HEK293 (cell line): ENCODE measurements at regions not wholly inside any gene's neighbourhood (a gene's known extent, or its start where the extent isn't known, plus 50 kb on each side); places are given as distances from the start of the nearest gene placed in this dataset.

Source experiments
- CTCF ChIA-PET: fragments of 350-600 bp; formaldehyde crosslinking; extraction: SDS; loops from one replicate; lab custom pipeline; 2021; ENCODE audit warnings: antibody characterized with exemption; lab: Yijun Ruan, JAX
- POLR2A ChIA-PET: fragments of 300-600 bp; formaldehyde crosslinking; extraction: SDS; loops from one replicate; lab custom pipeline; 2020; ENCODE audit warnings: antibody characterized with exemption, inconsistent platforms; lab: Yijun Ruan, JAX
- H3K27ac ChIP-seq: fragments of 200-500 bp; sonication (Bioruptor generic); 2 replicates; pipeline ENCODE4 v1.5.1; 2014; ENCODE audit warnings: low read depth, low read length, control low read depth, inconsistent platforms; ENCODE audit errors: extremely low read depth
- H3K36me3 ChIP-seq, 2 experiments: fragments of 200-500 bp in 1 of 2; sonication (Bioruptor generic) in 1 of 2; 1 replicate in 1 of 2; 2 replicates in 1 of 2; pipeline ENCODE4 v1.5.1; 2014 to 2017; ENCODE audit warnings: inconsistent platforms in 2 of 2, low read length in 2 of 2; ENCODE audit not compliant: control insufficient read depth in 2 of 2, insufficient read depth in 1 of 2
- H3K4me1 ChIP-seq: fragments of 200-500 bp; sonication (Bioruptor generic); 2 replicates; pipeline ENCODE4 v1.5.1; 2014; ENCODE audit warnings: mild to moderate bottlenecking, low read length, inconsistent platforms; ENCODE audit not compliant: control insufficient read depth, insufficient read depth
- H3K4me3 ChIP-seq: 2 replicates; pipeline ENCODE4 v1.5.1; 2011; ENCODE audit warnings: low read depth, mild to moderate bottlenecking, control low read depth, low read length, moderate library complexity
- H3K9me3 ChIP-seq: fragments of 200-500 bp; sonication (Bioruptor generic); 2 replicates; pipeline ENCODE4 v1.5.1; 2014; ENCODE audit warnings: low read depth, low read length, inconsistent platforms; ENCODE audit not compliant: control insufficient read depth, insufficient read depth
- ATF2 ChIP-seq: fragments of 450-650 bp; formaldehyde crosslinking; IDR thresholded peaks from 2 replicates; pipeline ENCODE4 v1.5.1; 2016; ENCODE audit warnings: missing biosample characterization, missing genetic modification characterization, low read depth
- EGR2 ChIP-seq: fragments of 450-650 bp; formaldehyde crosslinking; IDR thresholded peaks from 2 replicates; pipeline ENCODE4 v1.5.1; 2016; ENCODE audit warnings: low read depth, missing biosample characterization, missing genetic modification characterization
- HOXC10 ChIP-seq: sonication (generic); formaldehyde crosslinking; IDR thresholded peaks from 2 replicates; pipeline ENCODE4 v1.8.1; 2023; ENCODE audit warnings: mild to moderate bottlenecking, missing genetic modification reagents
- KLF9 ChIP-seq: fragments of 450-650 bp; formaldehyde crosslinking; IDR thresholded peaks from 2 replicates; pipeline ENCODE4 v1.5.1; 2016; ENCODE audit warnings: missing biosample characterization, missing genetic modification characterization, low read depth
- PRDM4 ChIP-seq: fragments of 450-650 bp; formaldehyde crosslinking; IDR thresholded peaks from 2 replicates; pipeline ENCODE4 v1.5.1; 2017; ENCODE audit warnings: missing biosample characterization, missing genetic modification characterization
- SP3 ChIP-seq: fragments of 450-650 bp; formaldehyde crosslinking; IDR thresholded peaks from 2 replicates; pipeline ENCODE4 v1.5.1; 2016; ENCODE audit warnings: missing biosample characterization, missing genetic modification characterization
- TSHZ1 ChIP-seq: fragments of 450-650 bp; formaldehyde crosslinking; IDR thresholded peaks from 2 replicates; pipeline ENCODE4 v1.5.1; 2016; ENCODE audit warnings: missing biosample characterization, missing genetic modification characterization, borderline replicate concordance
- ZBTB17 ChIP-seq: fragments of 450-650 bp; formaldehyde crosslinking; IDR thresholded peaks from 2 replicates; pipeline ENCODE4 v1.5.1; 2016; ENCODE audit warnings: missing biosample characterization, missing genetic modification characterization
- ZBTB48 ChIP-seq: fragments of 450-650 bp; formaldehyde crosslinking; IDR thresholded peaks from 2 replicates; pipeline ENCODE4 v1.5.1; 2016; ENCODE audit warnings: missing biosample characterization, missing genetic modification characterization
- ZNF16 ChIP-seq: fragments of 450-650 bp; formaldehyde crosslinking; IDR thresholded peaks from 2 replicates; pipeline ENCODE4 v1.5.1; 2016; ENCODE audit warnings: low read depth, missing biosample characterization, missing genetic modification characterization
- ZNF214 ChIP-seq: fragments of 450-650 bp; formaldehyde crosslinking; IDR thresholded peaks from 2 replicates; pipeline ENCODE4 v1.5.1; 2017; ENCODE audit warnings: missing biosample characterization, mild to moderate bottlenecking, missing genetic modification characterization, borderline replicate concordance
- ZNF24 ChIP-seq: fragments of 450-650 bp; formaldehyde crosslinking; IDR thresholded peaks from 2 replicates; pipeline ENCODE4 v1.5.1; 2016; ENCODE audit warnings: missing biosample characterization, missing genetic modification characterization
- ZNF292 ChIP-seq: fragments of 450-650 bp; formaldehyde crosslinking; IDR thresholded peaks from 2 replicates; pipeline ENCODE4 v1.5.1; 2016; ENCODE audit warnings: low read depth, missing biosample characterization, missing genetic modification characterization, borderline replicate concordance
- ZNF302 ChIP-seq: fragments of 450-650 bp; formaldehyde crosslinking; IDR thresholded peaks from 2 replicates; pipeline ENCODE4 v1.5.1; 2016; ENCODE audit warnings: missing biosample characterization, missing genetic modification characterization, low read depth
- ZNF473 ChIP-seq: fragments of 450-650 bp; formaldehyde crosslinking; IDR thresholded peaks from 2 replicates; pipeline ENCODE4 v1.5.1; 2017; ENCODE audit warnings: missing biosample characterization, missing genetic modification characterization
- ZNF518A ChIP-seq: fragments of 450-650 bp; formaldehyde crosslinking; conservative IDR thresholded peaks from 2 replicates; pipeline ENCODE4 v1.5.1; 2016; ENCODE audit warnings: low read depth, missing biosample characterization, missing genetic modification characterization
- ZNF521 ChIP-seq: fragments of 450-650 bp; formaldehyde crosslinking; IDR thresholded peaks from 2 replicates; pipeline ENCODE4 v1.5.1; 2017; ENCODE audit warnings: missing biosample characterization, mild to moderate bottlenecking, missing genetic modification characterization
- ZNF549 ChIP-seq: fragments of 450-650 bp; IDR thresholded peaks from 2 replicates; pipeline ENCODE4 v1.5.1; 2018; ENCODE audit warnings: missing biosample characterization, missing genetic modification characterization, mild to moderate bottlenecking, inconsistent platforms, moderate library complexity
- ZNF596 ChIP-seq: fragments of 450-650 bp; IDR thresholded peaks from 2 replicates; pipeline ENCODE4 v1.5.0; 2018; ENCODE audit warnings: missing biosample characterization, mild to moderate bottlenecking, missing genetic modification characterization, moderate library complexity
- ZNF843 ChIP-seq: fragments of 450-650 bp; formaldehyde crosslinking; IDR thresholded peaks from 2 replicates; pipeline ENCODE4 v1.5.1; 2016; ENCODE audit warnings: missing biosample characterization, missing genetic modification characterization

GRCh38 chr5:92942762-92943161 is 638.3 kb downstream of the NR2F1-AS1 start:
- Histone ChIP-seq H3K36me3 (no peaks in the 10 kb centered on the region), H3K4me1 (peaks cover 8% of the 10 kb centered on the region), H3K9me3 (no peaks in the 10 kb centered on the region), H3K4me3 (no peak overlapping the region)
- POLR2A ChIA-PET, result no interaction called here
- TF ChIP-seq EGR2 (tag by site-specific recombination) (no peak), SP3 (tag by site-specific recombination) (no peak), HOXC10 (no peak), KLF9 (tag by site-specific recombination) (no peak), ZNF843 (no peak), ZNF16 (tag by site-specific recombination) (no peak), ZNF292 (no peak), ZNF473 (tag by site-specific recombination) (no peak), ZNF24 (no peak), TSHZ1 (tag by site-specific recombination) (no peak), ZBTB48 (no peak), ZNF302 (tag by site-specific recombination) (no peak), ZNF214 (no peak), PRDM4 (tag by site-specific recombination) (no peak)
- TF ChIP-seq, all 188 proteins: peak for 0
- H3K27ac ChIP-seq, result no peak overlapping the region
- CTCF ChIA-PET, result interaction anchor here (0.7 kb wide), 1 partner anchor 115 kb away, joined by 3 read pairs; no protein-coding TSS in a partner anchor

GRCh38 chr5:92941806-92942205 is 639.2 kb downstream of the NR2F1-AS1 start:
- Histone ChIP-seq H3K4me3 (no peak overlapping the region), H3K4me1 (peaks cover 8% of the 10 kb centered on the region), H3K9me3 (no peaks in the 10 kb centered on the region), H3K36me3 (no peaks in the 10 kb centered on the region), H3K27ac (no peak overlapping the region)
- ChIA-PET CTCF (no interaction called here), POLR2A (no interaction called here)
- no peak for TF ChIP-seq ZNF549 (tag by site-specific recombination)
- TF ChIP-seq ZNF596, result no peak
- no peak for TF ChIP-seq ZNF521 (tag by site-specific recombination)
- TF ChIP-seq ATF2 (tag by site-specific recombination), result no peak
- TF ChIP-seq ZBTB17, result no peak
- no peak for TF ChIP-seq ZNF518A (tag by site-specific recombination)
- TF ChIP-seq ZNF214, result no peak
